ENCODE measurements at regions not wholly inside any gene's neighbourhood (a gene's known extent, or its start where the extent isn't known, plus 50 kb on each side); places are given as distances from the start of the nearest gene placed in this dataset.
A peak's percentile ranks its signal among the peaks of the same experiment; 100 is the strongest.

- no peak for DNase-seq
- Histone ChIP-seq H3K27me3 (no peaks in the 10 kb centered on the region), H3K27ac (no peak overlapping the region), H3K36me3 (no peaks in the 10 kb centered on the region), H3K9me3 (no peaks in the 10 kb centered on the region), H3K4me1 (no peaks in the 10 kb centered on the region), H3K4me3 (no peak overlapping the region)
- intact Hi-C loops (cut with DNase I): no loop called here
- no peak for ATAC-seq
- TF ChIP-seq CTCF (IDR thresholded peaks at IDR 0.05): no peak
- 91 to 94% methylated on average over 13 of the region's 13 CpGs for WGBS, 2 donors
- FAIRE-seq: no peak
Measured at GRCh38 chr7:433558-433957, 86.1 kb downstream of the PDGFA start.

- Histone ChIP-seq H3K9me3 (no peaks in the 10 kb centered on the region), H3K4me1 (no peaks in the 10 kb centered on the region), H3K27me3 (no peaks in the 10 kb centered on the region), H3K36me3 (no peaks in the 10 kb centered on the region), H3K4me3 (no peak overlapping the region), H3K27ac (no peak overlapping the region)
- WGBS, 2 donors: 62 to 65% methylated on average over 35 of the region's 35 CpGs
- no peak for FAIRE-seq
- TF ChIP-seq CTCF (IDR thresholded peaks at IDR 0.05): no peak
- intact Hi-C loops (cut with DNase I): no loop called here
- ATAC-seq: peak in 1 of 4 donors; percentile 33
- DNase-seq: peak in 1 of 6 donors; percentile 29
Measured at GRCh38 chr7:434891-435629, 84.6 kb downstream of the PDGFA start.

- no peaks in the 10 kb centered on the region for H3K27me3 ChIP-seq
- no peak overlapping the region for H3K27ac ChIP-seq
- FAIRE-seq (no peak), ATAC-seq (peak in 3 of 4 donors; percentile 26 to 54 (median 44)), DNase-seq (peak in 1 of 6 donors; percentile 52)
- H3K4me3 ChIP-seq: no peak overlapping the region
- intact Hi-C loops (cut with DNase I): no loop called here
- no peaks in the 10 kb centered on the region for H3K9me3 ChIP-seq
- no peaks in the 10 kb centered on the region for H3K36me3 ChIP-seq
- no peaks in the 10 kb centered on the region for H3K4me1 ChIP-seq
- 87 to 94% methylated on average over 28 of the region's 28 CpGs for WGBS, 2 donors
- no peak for TF ChIP-seq CTCF (IDR thresholded peaks at IDR 0.05)
Measured at GRCh38 chr7:435630-436366, 83.8 kb downstream of the PDGFA start.

- intact Hi-C loops (cut with DNase I): no loop called here
- Histone ChIP-seq H3K4me3 (no peak overlapping the region), H3K36me3 (no peaks in the 10 kb centered on the region), H3K27ac (no peak overlapping the region), H3K9me3 (no peaks in the 10 kb centered on the region), H3K4me1 (no peaks in the 10 kb centered on the region), H3K27me3 (no peaks in the 10 kb centered on the region)
- 92 to 93% methylated on average over 32 to 33 of the region's 33 CpGs for WGBS, 2 donors
- DNase-seq: peak in 1 of 6 donors; percentile 47
- no peak for FAIRE-seq
- no peak for ATAC-seq
- no peak for TF ChIP-seq CTCF (IDR thresholded peaks at IDR 0.05)
Measured at GRCh38 chr7:436367-437128, 83.1 kb downstream of the PDGFA start.
